IgD-negative memory B cell (primary cell): ENCODE measurements at regions not wholly inside any gene's neighbourhood (a gene's known extent, or its start where the extent isn't known, plus 50 kb on each side); places are given as distances from the start of the nearest gene placed in this dataset.
"Not testable (repeated sequence)": the region's sequence is repeated elsewhere in the genome, so short reads cannot be mapped to it uniquely, and the experiment has no call there.

Experiments
- H3K27ac Mint-ChIP-seq, 3 donors: one replicate each; pipeline ENCODE4 v1.8.0; 2020 to 2022; ENCODE audit warnings: mild to moderate bottlenecking in 3 of 3, mixed read lengths in 3 of 3, moderate library complexity in 1 of 3
- H3K27me3 Mint-ChIP-seq: one replicate; pipeline ENCODE4 v1.8.0; 2021; ENCODE audit warnings: mixed read lengths
- H3K36me3 Mint-ChIP-seq: one replicate; pipeline ENCODE4 v1.8.0; 2020; ENCODE audit warnings: mild to moderate bottlenecking, mixed read lengths
- H3K4me1 Mint-ChIP-seq, 3 donors: one replicate each; pipeline ENCODE4 v1.8.0; 2020 to 2022; ENCODE audit warnings: mixed read lengths in 3 of 3, mild to moderate bottlenecking in 1 of 3
- H3K4me3 Mint-ChIP-seq, 4 donors: one replicate each; pipeline ENCODE4 v1.8.0; 2020 to 2022; ENCODE audit warnings: mild to moderate bottlenecking in 4 of 4, mixed read lengths in 4 of 4, moderate library complexity in 3 of 4
- H3K9me3 Mint-ChIP-seq, 3 donors: one replicate each; pipeline ENCODE4 v1.8.0; 2020 to 2021; ENCODE audit warnings: mixed read lengths in 3 of 3, mild to moderate bottlenecking in 1 of 3

- no peaks in the 10 kb centered on the region for H3K4me1 Mint-ChIP-seq
- no peak overlapping the region for H3K27ac Mint-ChIP-seq
- H3K27me3 Mint-ChIP-seq = peaks cover 36% of the 10 kb centered on the region
- no peak overlapping the region for H3K4me3 Mint-ChIP-seq
- no peaks in the 10 kb centered on the region for H3K36me3 Mint-ChIP-seq
- peaks cover 3 to 10% (median 9%) of the 10 kb centered on the region in 3 donors for H3K9me3 Mint-ChIP-seq
Measured at GRCh38 chr11:44361813-44362212, 51.9 kb upstream of the ALX4 start.

DNA sequence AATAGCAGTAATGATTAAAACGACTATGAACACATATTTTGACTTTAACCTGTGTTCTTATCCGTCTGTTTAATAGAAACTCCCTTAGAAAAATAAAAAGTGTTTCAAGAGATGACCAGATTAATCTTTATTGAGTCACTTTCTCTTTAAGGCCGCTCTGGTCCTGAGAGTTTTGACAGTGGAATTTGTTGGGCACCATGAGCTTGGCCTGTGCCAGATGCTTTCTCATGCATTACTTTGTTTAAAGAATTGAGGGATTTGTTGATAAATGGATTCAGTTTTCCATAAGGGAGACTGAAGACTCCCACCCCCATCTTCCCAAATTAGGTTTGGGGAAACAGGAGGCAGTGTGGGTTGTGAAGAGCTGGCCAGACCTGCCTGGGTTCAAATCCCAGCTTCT is 53.2 kb upstream of the ALX4 start:
- H3K27me3 Mint-ChIP-seq = peaks cover 33% of the 10 kb centered on the region
- H3K4me1 Mint-ChIP-seq = no peaks in the 10 kb centered on the region
- H3K4me3 Mint-ChIP-seq = no peak overlapping the region
- no peaks in the 10 kb centered on the region for H3K36me3 Mint-ChIP-seq
- peaks cover 3 to 10% (median 9%) of the 10 kb centered on the region in 3 donors for H3K9me3 Mint-ChIP-seq
- H3K27ac Mint-ChIP-seq = no peak overlapping the region

GRCh38 chr11:44364596-44364995 is 54.7 kb upstream of the ALX4 start:
- Mint-ChIP-seq H3K27ac (no peak overlapping the region), H3K4me3 (no peak overlapping the region), H3K4me1 (peaks cover 0 to 1% (median 0%) of the 10 kb centered on the region in 3 donors), H3K36me3 (no peaks in the 10 kb centered on the region), H3K27me3 (peaks cover 26% of the 10 kb centered on the region), H3K9me3 (peaks cover 3 to 10% (median 9%) of the 10 kb centered on the region in 3 donors)

DNA sequence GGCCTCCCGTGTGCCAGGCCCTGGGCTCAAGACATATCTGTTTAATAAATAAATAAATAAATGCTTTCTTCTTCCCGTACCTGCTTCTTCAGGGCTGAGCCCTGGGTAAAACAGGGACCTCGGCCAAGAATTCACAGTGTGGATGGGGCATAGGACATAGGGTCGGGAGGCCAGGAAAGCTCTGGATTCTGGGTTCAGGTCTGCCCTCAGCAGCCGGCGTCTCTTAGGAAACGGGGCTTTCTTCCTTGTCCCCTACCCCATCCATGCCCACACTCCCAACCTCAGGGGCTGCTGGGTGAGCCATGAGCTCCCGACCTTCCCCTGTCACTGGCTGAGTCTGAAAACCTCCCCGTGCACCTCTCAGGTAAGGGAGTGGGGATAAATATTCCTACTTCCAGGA is 55.7 kb upstream of the ALX4 start:
- Mint-ChIP-seq H3K9me3 (peaks cover 3 to 10% (median 9%) of the 10 kb centered on the region in 3 donors), H3K27me3 (peaks cover 22% of the 10 kb centered on the region), H3K4me3 (no peak overlapping the region), H3K4me1 (peaks cover 0 to 1% (median 0%) of the 10 kb centered on the region in 3 donors), H3K36me3 (no peaks in the 10 kb centered on the region), H3K27ac (no peak overlapping the region)

DNA sequence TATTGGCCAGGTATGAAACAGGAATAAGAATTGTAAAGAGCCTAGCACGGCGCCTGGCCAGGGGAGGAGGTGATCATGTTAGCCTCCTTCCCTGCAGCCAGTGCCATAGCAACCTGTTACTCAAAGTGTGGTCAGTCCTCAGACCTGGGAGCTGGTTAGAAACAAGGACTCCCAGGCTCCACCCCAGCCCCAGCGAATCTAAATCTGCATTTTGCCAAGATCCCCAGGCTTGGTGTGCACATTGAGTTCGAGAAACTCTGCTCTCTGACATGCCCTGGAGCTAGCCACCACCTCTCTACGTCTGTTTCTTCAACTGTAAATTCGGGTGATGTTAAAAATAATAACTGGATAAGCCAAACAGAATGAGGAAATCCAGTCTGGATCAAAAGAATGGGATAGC is 56.1 kb upstream of the ALX4 start:
- Mint-ChIP-seq H3K27me3 (peaks cover 22% of the 10 kb centered on the region), H3K4me3 (no peak overlapping the region), H3K4me1 (peaks cover 0 to 1% (median 0%) of the 10 kb centered on the region in 3 donors), H3K36me3 (no peaks in the 10 kb centered on the region), H3K9me3 (peaks cover 3 to 10% (median 9%) of the 10 kb centered on the region in 3 donors), H3K27ac (no peak overlapping the region)

DNA sequence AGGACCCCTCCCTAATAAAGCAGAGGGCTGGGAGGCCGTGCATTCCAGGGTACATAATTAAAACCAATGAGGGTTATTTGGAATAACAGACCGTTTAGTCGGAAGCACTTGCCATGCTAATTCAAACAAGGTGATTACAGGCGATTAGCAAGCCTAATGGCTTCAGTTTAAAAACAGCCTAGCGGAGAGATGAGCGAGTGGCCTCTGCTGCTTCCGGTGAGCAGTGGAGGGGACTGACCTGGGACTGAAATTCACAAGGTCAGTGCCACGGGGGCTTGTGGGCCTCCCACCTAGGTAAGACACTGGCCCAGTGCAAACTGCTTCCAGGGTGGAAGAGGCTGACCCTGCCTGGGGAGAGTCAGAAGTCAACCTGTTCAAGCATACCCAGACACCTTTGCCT is 56.8 kb upstream of the ALX4 start:
- Mint-ChIP-seq H3K4me1 (peaks cover 0 to 1% (median 0%) of the 10 kb centered on the region in 3 donors), H3K4me3 (no peak overlapping the region), H3K27ac (peak overlapping the region in 1 of 3 donors; percentile 41), H3K36me3 (no peaks in the 10 kb centered on the region), H3K27me3 (peaks cover 22% of the 10 kb centered on the region), H3K9me3 (peaks cover 3 to 10% (median 9%) of the 10 kb centered on the region in 3 donors)

DNA sequence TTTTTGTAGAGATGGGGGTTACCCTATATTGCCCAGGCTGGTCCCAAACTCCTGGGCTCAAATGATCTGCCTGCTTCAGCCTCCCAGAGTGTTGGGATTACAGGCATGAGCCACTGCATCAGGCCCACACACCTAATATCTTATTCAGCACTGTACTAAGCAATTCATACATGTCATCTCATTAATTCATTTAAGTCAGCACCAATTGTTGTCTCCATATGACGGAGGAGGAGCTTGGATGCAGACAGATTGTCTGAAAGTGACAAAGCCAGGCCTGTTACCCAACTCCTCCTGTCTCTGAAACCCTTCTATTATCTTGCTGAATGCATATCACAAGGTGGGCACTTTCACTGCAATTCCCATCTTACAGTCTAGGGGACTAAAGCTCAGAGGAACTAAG is 57.5 kb upstream of the ALX4 start:
- no peak overlapping the region for H3K4me3 Mint-ChIP-seq
- peaks cover 3 to 10% (median 9%) of the 10 kb centered on the region in 3 donors for H3K9me3 Mint-ChIP-seq
- H3K27ac Mint-ChIP-seq = no peak overlapping the region
- H3K27me3 Mint-ChIP-seq = peaks cover 17% of the 10 kb centered on the region
- peaks cover 1% of the 10 kb centered on the region for H3K36me3 Mint-ChIP-seq
- peaks cover 0 to 1% (median 0%) of the 10 kb centered on the region in 3 donors for H3K4me1 Mint-ChIP-seq

GRCh38 chr11:44368886-44369285 is 58.9 kb upstream of the ALX4 start:
- Mint-ChIP-seq H3K27me3 (peaks cover 18% of the 10 kb centered on the region), H3K4me1 (peaks cover 0 to 1% (median 0%) of the 10 kb centered on the region in 3 donors), H3K27ac (no peak overlapping the region)

DNA sequence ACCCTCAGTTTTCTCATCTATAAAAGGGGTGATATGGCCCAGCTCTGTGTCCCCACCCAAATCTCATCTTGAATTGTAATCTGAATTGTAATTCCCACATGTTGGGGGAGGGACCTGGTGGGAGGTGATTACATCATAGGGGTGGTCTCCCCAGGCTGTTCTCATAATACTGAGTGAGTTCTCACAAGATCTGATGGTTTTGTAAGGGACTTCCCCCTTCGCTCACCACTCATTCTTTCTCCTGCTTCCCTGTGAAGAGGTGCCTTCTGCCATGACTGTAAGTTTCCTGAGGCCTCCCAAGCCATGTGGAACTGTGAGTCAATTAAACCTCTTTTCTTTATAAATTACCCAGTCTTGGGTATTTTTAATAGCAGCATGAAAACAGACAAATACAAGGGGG is 61.1 kb upstream of the ALX4 start:
- H3K4me1 Mint-ChIP-seq = not testable (repeated sequence)

More at GRCh38 chr11:44368886-44369285, 58.9 kb upstream of the ALX4 start:
- Mint-ChIP-seq H3K9me3 (peaks cover 0 to 4% (median 4%) of the 10 kb centered on the region in 3 donors), H3K36me3 (peaks cover 2% of the 10 kb centered on the region), H3K4me3 (no peak overlapping the region)

DNA sequence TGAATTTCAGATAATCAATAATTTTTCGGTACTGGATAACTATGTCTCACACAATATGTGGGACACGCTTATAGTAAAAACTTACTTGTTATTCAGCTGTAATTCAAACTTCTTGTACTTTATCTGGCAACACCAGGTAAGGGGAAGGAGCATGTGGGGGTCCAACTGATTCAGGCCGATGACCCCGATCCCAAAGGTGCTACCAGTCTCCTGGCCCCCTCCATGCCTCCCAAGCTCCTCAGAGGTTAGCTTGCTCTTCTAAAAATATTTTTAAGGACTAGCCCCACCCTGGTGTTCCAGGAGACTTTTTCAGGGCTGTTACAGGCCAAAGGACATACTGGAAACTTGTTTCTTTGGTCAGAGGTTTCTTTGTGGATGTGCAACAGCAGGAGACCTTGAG is 61.8 kb upstream of the ALX4 start:
- Mint-ChIP-seq H3K9me3 (no peaks in the 10 kb centered on the region), H3K4me1 (peaks cover 0 to 4% (median 2%) of the 10 kb centered on the region in 3 donors), H3K4me3 (no peak overlapping the region), H3K27ac (no peak overlapping the region), H3K36me3 (peaks cover 2% of the 10 kb centered on the region), H3K27me3 (peaks cover 9% of the 10 kb centered on the region)

More for the DNA sequence above, 61.1 kb upstream of the ALX4 start:
- H3K27ac Mint-ChIP-seq, H3K4me3 Mint-ChIP-seq, H3K9me3 Mint-ChIP-seq, H3K36me3 Mint-ChIP-seq: not testable (repeated sequence)
- peaks cover 15% of the 10 kb centered on the region for H3K27me3 Mint-ChIP-seq

GRCh38 chr11:44372989-44373388 is 63.0 kb upstream of the ALX4 start:
- no peak overlapping the region for H3K4me3 Mint-ChIP-seq
- no peak overlapping the region for H3K27ac Mint-ChIP-seq
- H3K4me1 Mint-ChIP-seq = peaks cover 0 to 4% (median 2%) of the 10 kb centered on the region in 3 donors
- peaks cover 2% of the 10 kb centered on the region for H3K36me3 Mint-ChIP-seq
- H3K9me3 Mint-ChIP-seq = peaks cover 0 to 8% (median 5%) of the 10 kb centered on the region in 3 donors
- H3K27me3 Mint-ChIP-seq = peaks cover 9% of the 10 kb centered on the region

- peaks cover 2% of the 10 kb centered on the region for H3K36me3 Mint-ChIP-seq
- H3K4me3 Mint-ChIP-seq = no peak overlapping the region
- no peak overlapping the region for H3K27ac Mint-ChIP-seq
- H3K27me3 Mint-ChIP-seq = peaks cover 9% of the 10 kb centered on the region
- H3K9me3 Mint-ChIP-seq = peaks cover 0 to 9% (median 6%) of the 10 kb centered on the region in 3 donors
- H3K4me1 Mint-ChIP-seq = peaks cover 0 to 4% (median 2%) of the 10 kb centered on the region in 3 donors
Measured at GRCh38 chr11:44374001-44374400, 64.1 kb upstream of the ALX4 start.

GRCh38 chr11:44376423-44376822 is 66.5 kb upstream of the ALX4 start:
- Mint-ChIP-seq H3K27me3 (peaks cover 9% of the 10 kb centered on the region), H3K4me1 (peaks cover 0 to 3% (median 2%) of the 10 kb centered on the region in 3 donors), H3K4me3 (no peak overlapping the region), H3K9me3 (peaks cover 0 to 9% (median 6%) of the 10 kb centered on the region in 3 donors), H3K27ac (no peak overlapping the region), H3K36me3 (peaks cover 2% of the 10 kb centered on the region)

DNA sequence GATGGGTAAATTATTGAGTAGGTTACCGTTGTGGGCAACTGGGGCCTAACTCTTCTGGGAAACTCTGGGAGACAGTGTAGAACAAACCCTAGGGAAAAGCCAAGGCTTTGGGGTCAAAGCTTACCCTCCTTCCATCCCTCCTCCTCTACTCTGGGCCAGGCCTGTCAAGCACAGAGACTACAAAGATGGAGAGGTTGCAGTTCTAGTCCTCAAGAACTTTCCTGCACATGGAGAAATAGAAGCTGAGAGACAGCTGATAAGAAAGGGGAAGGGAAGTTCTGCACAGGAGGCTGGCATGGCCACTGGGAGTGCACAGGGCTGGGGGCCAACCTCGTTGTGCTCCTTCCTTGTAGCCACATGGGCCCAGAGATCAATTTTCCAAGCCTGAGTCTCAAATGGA is 67.2 kb upstream of the ALX4 start:
- Mint-ChIP-seq H3K4me1 (peaks cover 0 to 3% (median 2%) of the 10 kb centered on the region in 3 donors), H3K27me3 (peaks cover 11% of the 10 kb centered on the region), H3K4me3 (no peak overlapping the region), H3K36me3 (peaks cover 2% of the 10 kb centered on the region), H3K27ac (no peak overlapping the region), H3K9me3 (peaks cover 0 to 9% (median 6%) of the 10 kb centered on the region in 3 donors)

GRCh38 chr11:44377914-44378321 is 68.0 kb upstream of the ALX4 start:
- peaks cover 0 to 9% (median 6%) of the 10 kb centered on the region in 3 donors for H3K9me3 Mint-ChIP-seq
- peaks cover 14% of the 10 kb centered on the region for H3K27me3 Mint-ChIP-seq
- H3K4me1 Mint-ChIP-seq = peaks cover 0 to 3% (median 2%) of the 10 kb centered on the region in 3 donors
- H3K4me3 Mint-ChIP-seq = no peak overlapping the region
- H3K36me3 Mint-ChIP-seq = no peaks in the 10 kb centered on the region
- H3K27ac Mint-ChIP-seq = no peak overlapping the region
